GM12891 (cell line): ENCODE measurements at regions not wholly inside any gene's neighbourhood (a gene's known extent, or its start where the extent isn't known, plus 50 kb on each side); places are given as distances from the start of the nearest gene placed in this dataset.

Experiments used
- PAX5 ChIP-seq: IDR thresholded peaks from 2 replicates; pipeline ENCODE4 v1.6.1; 2011; ENCODE audit warnings: low read length, moderate library complexity, mild to moderate bottlenecking; ENCODE audit not compliant: insufficient read depth, severe bottlenecking
- POLR2A ChIP-seq: IDR thresholded peaks from 2 replicates; pipeline ENCODE4 v1.6.1; 2011; ENCODE audit warnings: low read depth, low read length, control low read depth
- POLR2AphosphoS5 ChIP-seq: IDR thresholded peaks from 2 replicates; pipeline ENCODE4 v1.6.1; 2011; ENCODE audit warnings: low read depth, low read length, control low read depth

GRCh38 chr1:60563777-60564535 lies 490.4 kb upstream of the C1orf87 start:
- TF ChIP-seq POLR2AphosphoS5 (no peak), POLR2A (no peak), PAX5 (no peak)
